ENCODE measurements at regions not wholly inside any gene's neighbourhood (a gene's known extent, or its start where the extent isn't known, plus 50 kb on each side); places are given as distances from the start of the nearest gene placed in this dataset.

- no peak for DNase-seq
Observed at GRCh38 chr12:111107392-111108178, 187.2 kb upstream of the MYL2 start.

DNA sequence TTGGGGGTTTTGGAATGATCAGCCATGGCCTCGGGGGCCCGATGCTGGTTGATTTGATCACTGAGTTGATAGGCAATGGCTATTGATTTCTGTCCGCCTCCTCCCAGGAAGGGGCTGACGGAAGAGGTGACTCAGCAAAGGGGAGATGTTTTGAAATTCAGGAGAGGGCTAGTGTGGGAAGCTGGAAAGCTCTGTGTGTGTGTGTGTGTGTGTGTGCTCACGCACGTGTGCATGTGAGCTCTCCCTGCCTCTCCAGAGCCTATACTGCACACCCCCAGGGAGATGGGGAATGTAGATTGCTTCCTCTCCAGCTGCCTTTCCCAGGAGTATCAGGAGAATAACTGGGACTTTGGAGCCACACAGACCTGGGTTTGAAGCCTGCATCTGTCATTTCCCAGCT lies 184.9 kb upstream of the MYL2 start:
- DNase-seq: no peak

DNA sequence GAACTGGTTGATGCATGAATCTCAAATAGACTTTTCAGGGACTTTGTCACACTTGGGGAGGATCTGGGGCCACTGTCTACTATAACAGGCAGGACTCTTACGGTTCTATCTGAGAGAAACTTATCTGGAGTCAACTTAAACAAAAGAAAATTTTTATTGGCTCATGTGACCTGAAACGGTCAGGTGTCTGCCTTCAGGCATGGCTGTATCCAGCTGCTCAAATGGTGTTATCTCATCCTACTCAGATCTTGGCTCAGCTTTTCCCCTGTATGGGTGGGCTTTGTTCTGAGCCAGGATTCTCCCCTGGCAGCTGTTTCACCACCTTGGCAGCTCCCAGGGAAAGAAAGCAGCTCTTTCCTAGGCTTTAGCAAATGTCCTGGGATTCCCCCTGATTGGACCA lies 183.2 kb upstream of the MYL2 start:
- no peak for DNase-seq

DNA sequence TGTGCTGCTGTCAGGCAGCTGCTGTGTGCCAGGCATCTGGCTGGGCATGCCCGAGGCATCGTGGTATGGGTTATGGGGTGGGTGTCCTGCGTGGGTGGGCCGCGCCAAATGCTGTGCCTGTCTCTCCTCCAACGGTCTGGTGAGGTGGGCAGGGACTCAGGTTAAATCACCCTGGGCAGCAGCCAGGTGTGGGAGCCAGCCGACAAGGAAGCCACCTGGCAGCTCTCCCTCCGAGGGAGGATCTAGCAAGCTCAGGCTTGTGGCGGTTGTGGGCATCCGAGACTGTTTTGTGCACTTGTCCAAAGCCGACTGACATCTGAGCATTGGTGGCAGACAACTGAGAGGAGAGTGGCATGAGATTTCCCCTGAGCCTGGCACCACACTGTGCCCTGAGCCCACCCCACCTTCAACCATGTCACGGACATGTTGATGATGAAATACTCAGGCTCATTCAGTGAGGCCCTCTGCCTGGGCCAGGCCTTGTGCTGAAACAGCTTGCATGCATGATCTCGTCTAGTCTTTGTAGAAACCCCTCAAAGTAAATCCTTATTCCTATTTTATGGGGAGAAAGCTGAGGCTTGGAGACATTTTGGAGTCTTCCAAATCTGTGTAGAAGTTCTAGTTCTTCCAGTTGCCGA lies 181.8 kb upstream of the MYL2 start:
- no peak for DNase-seq

- DNase-seq: no peak
Observed at GRCh38 chr12:111101003-111101402, 180.6 kb upstream of the MYL2 start.

- no peak for DNase-seq
Observed at GRCh38 chr12:111100554-111100953, 180.2 kb upstream of the MYL2 start.

DNA sequence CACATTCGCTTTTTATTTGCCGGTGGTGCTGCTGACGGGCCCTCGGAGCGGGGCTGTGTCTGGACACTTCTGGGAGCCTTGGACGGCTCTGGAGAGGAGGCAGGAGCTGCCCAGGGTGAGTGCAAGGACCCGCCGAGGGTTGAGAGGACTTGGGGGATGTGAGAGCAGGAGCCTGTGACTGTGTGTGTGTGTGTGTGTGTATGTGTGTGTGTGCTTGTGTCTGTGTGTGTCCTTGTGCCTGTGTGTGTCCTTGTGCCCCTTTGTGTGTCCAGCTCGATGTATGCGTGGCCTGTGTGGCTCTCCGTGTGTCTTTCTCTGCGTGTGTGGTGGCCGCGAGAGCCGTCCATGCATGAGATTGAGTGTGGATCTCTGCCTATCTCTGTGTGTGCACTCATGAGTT lies 179.6 kb upstream of the MYL2 start:
- DNase-seq: no peak

DNA sequence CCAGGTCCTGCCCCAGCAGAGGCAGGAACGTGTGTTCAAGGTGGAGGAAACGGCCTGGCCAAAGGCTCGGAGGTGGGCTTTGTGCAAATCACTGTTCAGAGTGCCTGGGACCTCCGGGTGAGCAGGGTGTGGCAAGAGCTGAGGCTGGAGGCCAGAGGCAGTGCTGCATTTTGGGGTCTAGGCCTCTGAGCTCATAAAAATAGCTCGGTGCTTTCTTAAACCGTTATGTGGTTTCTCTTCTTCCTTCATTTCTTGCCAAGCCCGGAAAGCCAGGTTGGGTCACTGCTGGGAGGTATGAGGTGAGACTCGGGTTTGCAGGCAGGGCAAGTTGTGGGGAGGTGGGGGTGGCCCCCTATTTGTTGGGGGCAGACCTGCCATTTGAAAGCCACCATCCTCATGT lies 178.8 kb upstream of the MYL2 start:
- no peak for DNase-seq

GRCh38 chr12:111094157-111095010 lies 174.0 kb upstream of the MYL2 start:
- DNase-seq: no peak

DNA sequence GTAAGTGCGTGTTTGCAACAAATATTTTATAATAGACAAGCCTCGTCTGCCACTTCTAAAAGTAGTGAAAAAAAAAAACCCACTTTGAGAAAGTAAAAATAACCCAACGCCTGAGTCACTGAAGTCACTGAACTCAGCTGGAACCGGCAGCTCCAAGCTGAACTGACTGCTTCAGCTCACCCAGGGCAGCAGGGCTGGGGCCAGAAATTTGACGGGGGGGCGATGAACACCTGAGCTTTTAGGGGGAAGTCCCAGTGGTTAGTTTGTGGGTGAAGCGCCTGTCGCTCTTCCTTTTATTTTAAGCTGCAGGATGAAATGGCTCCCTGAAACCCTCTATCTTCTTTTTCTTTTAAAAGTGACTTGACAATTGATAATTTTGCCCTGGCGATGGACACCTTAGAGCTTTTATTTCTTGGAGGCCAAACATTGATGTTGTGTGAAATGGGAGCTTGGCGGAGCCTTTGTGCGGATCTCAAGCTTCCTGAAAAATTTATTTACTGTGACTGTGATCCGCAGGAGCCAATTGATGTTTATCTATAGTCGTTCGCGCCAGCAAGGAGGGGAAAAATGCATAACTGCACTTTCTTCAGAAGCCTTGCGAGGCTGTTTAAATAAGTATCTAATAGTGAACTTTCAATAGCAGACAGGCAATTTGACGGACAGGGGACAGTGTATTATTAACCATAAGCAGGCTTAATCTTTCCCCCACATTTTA lies 173.2 kb upstream of the MYL2 start:
- no peak for DNase-seq

GRCh38 chr12:111091051-111091450 lies 170.7 kb upstream of the MYL2 start:
- no peak for DNase-seq

DNA sequence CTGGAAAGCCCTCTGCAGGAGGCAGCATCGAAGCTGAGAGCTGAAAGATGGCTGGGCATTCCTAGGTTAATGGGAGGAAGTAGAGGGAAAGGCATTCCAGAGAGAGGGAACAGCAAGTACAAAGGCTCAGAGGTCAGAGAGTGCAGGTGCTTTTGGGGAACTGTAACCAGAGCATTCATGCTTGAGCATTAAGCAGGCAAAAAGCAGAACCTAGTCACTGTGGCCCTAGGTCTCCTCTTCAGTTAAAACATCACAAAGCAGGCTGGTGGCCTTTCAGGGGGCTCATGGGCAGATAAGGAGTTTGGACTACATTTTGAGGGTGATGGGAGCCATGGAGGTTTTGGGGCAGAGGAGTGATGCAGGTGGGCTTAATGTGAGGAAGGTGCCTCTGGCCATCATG lies 169.2 kb upstream of the MYL2 start:
- no peak for DNase-seq

DNA sequence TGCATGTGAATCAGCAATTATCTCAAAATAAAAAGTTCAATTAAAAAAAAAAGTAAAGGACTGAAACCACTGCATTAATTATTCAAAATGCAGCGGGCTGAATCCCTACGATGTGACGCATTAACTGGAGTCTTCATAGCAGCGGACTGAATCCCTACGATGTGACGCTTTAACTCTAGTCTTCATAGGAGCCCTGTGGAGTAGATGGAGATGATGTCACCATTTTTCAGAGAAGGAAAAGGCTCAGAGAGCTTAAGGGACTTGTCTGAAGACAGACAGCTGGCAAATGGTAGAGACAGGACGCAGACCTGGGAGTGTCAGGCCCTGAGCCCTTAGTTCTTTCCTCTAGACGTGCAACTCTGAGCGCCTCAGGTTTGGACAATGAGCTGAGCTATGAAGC lies 168.0 kb upstream of the MYL2 start:
- DNase-seq: no peak

DNA sequence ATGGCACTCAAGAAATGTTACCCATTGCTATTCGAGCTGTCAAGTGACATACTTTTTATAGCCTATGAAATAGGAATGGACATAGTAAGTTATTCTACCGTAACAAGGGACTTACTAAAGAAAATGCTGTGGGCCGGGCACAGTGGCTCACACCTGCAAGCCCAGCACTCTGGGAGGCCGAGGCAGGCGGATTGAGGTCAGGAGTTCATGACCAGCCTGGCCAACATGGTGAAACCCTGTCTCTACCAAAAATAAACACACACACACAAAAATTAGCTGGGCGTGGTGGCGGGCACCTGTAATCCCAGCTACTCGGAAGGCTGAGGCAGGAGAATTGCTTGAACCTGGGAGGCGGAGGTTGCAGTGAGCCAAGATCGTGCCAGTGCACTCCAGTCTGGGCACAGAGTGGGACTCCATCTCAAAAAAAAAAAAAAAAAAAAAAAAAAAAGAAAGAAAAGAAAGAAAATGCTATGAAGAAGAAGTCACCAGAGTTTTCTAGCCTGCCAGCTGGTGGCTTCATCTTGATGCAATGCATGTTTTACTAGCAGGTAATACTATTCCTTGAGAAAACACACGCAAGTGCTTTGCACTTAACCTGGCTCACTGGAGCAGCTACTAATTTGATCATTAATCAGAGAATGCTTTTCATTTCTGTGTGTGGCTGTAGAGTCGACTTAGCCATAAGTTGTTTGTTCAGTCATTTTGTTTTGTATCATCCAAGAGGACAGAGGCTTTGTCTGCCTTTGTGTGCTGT lies 166.7 kb upstream of the MYL2 start:
- DNase-seq: no peak

- no peak for DNase-seq
Observed at GRCh38 chr12:111085096-111085495, 164.7 kb upstream of the MYL2 start.

DNA sequence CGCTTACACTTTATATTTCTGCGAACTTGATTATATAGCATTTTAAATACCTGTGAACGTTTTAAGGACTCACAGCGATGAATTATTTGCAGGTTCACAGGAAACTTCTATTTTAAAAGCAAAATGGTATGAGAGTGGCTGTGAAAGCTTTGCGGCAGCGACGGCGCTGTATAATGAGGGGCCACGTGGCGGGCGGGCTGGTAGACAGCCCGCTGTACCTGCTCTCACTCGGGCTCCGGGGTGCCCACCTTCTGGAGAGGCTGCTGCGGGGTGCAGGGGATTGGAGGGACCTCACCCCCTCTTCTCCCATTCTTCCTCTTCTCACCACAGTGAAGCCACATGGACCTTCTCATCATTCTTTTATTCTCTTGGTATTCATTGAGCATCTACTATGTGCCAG lies 164.2 kb upstream of the MYL2 start:
- no peak for DNase-seq

- no peak for DNase-seq
Observed at GRCh38 chr12:111084158-111084557, 163.8 kb upstream of the MYL2 start.

- DNase-seq: no peak
Observed at GRCh38 chr12:111081600-111081999, 161.2 kb upstream of the MYL2 start.

GRCh38 chr12:111078731-111079130 lies 158.4 kb upstream of the MYL2 start:
- no peak for DNase-seq

DNA sequence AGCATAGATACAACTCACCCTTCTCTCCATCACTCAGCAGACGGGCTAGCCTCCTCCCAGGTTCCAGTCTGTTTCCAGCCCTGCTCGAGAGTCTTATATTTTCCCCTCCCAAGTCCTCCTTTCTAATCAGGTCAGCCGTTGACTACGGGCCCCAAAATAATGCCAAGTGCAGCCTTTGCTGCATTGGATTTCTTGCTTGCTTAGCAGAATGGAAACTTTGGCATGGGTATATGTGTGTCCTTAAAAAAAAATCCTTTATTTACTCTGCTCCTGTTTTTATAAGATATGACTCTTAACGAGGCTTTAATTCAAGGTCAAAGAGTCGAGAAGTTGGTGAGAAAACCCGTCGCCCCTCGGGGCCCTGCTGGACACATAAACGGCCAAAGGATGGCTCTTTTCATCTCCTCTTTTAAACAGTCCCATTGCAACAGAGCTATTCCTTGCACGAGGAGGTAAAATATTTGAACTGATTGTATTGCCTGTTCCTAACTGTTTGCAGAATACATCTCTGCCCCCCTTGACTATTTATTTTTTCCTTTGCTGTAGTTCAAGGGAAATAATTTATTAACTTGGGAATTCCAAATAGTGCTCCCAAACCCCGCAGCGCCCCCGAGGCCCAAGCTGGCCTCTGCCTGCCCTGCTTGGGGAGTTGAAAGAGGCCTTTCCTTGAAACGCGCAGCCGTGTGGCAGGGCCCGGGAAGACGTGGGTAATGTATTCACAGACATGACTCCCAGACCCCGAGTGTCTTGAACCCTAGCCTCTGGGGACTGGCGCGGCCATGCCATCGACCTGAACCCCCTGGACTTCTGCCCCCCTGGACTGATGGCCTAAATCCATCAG lies 156.5 kb upstream of the MYL2 start:
- no peak for DNase-seq

DNA sequence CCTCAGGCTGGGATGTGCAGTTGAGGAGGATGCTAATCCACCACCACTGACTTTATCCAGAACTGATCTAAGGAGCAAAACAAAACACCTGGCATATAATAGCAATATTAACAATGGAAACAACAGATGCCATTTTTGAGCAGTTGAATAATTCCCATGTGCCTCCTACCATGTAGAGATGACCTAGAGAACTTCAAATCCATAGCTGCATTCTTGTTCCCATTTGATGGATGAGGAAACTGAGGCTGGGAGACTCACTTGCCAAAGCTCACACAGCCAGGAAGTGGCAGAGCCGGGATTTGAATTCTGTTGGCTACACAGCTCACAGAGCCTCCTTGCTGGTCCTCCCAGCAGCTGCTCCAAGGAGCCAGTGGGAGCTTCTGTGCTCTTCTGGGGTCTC lies 155.8 kb upstream of the MYL2 start:
- no peak for DNase-seq

DNA sequence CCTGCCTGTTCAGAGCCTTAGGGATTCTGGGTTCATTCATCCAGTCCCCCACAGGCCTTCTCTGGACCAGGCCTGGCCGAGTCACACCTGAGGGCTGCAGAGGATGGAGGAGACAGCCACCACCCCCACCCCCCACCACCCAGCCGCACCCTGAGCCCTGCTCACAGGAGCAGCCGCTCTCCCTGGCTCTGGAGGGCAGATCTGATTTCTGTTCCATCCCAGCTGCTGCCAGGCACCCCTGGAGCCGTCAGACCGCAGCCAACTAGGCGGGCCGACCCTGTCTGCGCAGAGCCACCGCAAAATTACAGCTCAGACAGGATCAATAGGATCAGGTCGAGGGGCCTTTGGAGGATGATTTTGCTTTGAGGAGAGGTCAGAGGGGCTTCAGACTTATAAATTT lies 154.6 kb upstream of the MYL2 start:
- DNase-seq: no peak
